Endodermal cell (in vitro differentiated cells): ENCODE measurements at regions not wholly inside any gene's neighbourhood (a gene's known extent, or its start where the extent isn't known, plus 50 kb on each side); places are given as distances from the start of the nearest gene placed in this dataset.
"Not testable (repeated sequence)": the region's sequence is repeated elsewhere in the genome, so short reads cannot be mapped to it uniquely, and the experiment has no call there.

ENCODE experiments used
- DNase-seq: peaks from one replicate; pipeline ENCODE4 v3.0.0-alpha.2; 2017
- H3K27ac ChIP-seq: 2 replicates; pipeline ENCODE4 v1.5.1; 2013; ENCODE audit warnings: mild to moderate bottlenecking, low read depth, low read length, moderate library complexity
- H3K27me3 ChIP-seq: 2 replicates; pipeline ENCODE4 v1.6.1; 2013; ENCODE audit warnings: mild to moderate bottlenecking, low read length, moderate library complexity; ENCODE audit not compliant: insufficient read depth, control insufficient read depth, poor library complexity, severe bottlenecking
- H3K36me3 ChIP-seq: 2 replicates; pipeline ENCODE4 v1.7.0; 2013; ENCODE audit warnings: mild to moderate bottlenecking, low read length, moderate library complexity; ENCODE audit not compliant: control insufficient read depth, insufficient read depth
- H3K4me1 ChIP-seq: one replicate; pipeline ENCODE4 v1.7.0; 2013; ENCODE audit warnings: low read length; ENCODE audit not compliant: control insufficient read depth, insufficient read depth
- H3K4me3 ChIP-seq: 2 replicates; pipeline ENCODE4 v1.5.1; 2013; ENCODE audit warnings: mild to moderate bottlenecking, low read length, moderate library complexity
- H3K9ac ChIP-seq: 2 replicates; pipeline ENCODE4 v1.6.1; 2013; ENCODE audit warnings: mild to moderate bottlenecking, low read length, moderate library complexity; ENCODE audit not compliant: poor library complexity, severe bottlenecking; ENCODE audit errors: extremely low read depth
- H3K9me3 ChIP-seq: 2 replicates; pipeline ENCODE4 v1.6.1; 2013; ENCODE audit warnings: mild to moderate bottlenecking, low read length, moderate library complexity; ENCODE audit not compliant: control insufficient read depth
- H3K27ac Mint-ChIP-seq: 2 replicates; pipeline ENCODE4 v1.8.0; 2020; ENCODE audit warnings: mixed read lengths
- H3K27me3 Mint-ChIP-seq: 2 replicates; pipeline ENCODE4 v1.8.0; 2021; ENCODE audit warnings: mild to moderate bottlenecking, mixed read lengths; ENCODE audit not compliant: insufficient read depth
- H3K36me3 Mint-ChIP-seq: 2 replicates; pipeline ENCODE4 v1.8.0; 2020; ENCODE audit warnings: low read depth, mixed read lengths
- H3K4me1 Mint-ChIP-seq: 2 replicates; pipeline ENCODE4 v1.8.0; 2020; ENCODE audit warnings: mixed read lengths
- H3K4me3 Mint-ChIP-seq: 2 replicates; pipeline ENCODE4 v1.8.0; 2020; ENCODE audit warnings: mild to moderate bottlenecking, moderate library complexity, mixed read lengths
- H3K9me3 Mint-ChIP-seq: 2 replicates; pipeline ENCODE4 v1.8.0; 2020; ENCODE audit warnings: mild to moderate bottlenecking, mixed read lengths
- WGBS, 2 experiments: methylation state at CpG; one replicate each; pipeline versions ENCODE4 v1.1.5 to v1.1.7; 2013; ENCODE audit warnings: missing lambda C conversion rate in 2 of 2, mixed read lengths in 1 of 2; ENCODE audit not compliant: insufficient coverage in 1 of 2, insufficient read length in 1 of 2; 5-methylcytosine and 5-hydroxymethylcytosine counted together
- TF ChIP-seq, protein P1 (sequence below): fragments of 200-600 bp; sonication (generic); conservative IDR thresholded peaks from 2 replicates; pipeline ENCODE4 v1.5.0; 2021; ENCODE audit warnings: antibody characterized with exemption, mild to moderate bottlenecking

DNA sequence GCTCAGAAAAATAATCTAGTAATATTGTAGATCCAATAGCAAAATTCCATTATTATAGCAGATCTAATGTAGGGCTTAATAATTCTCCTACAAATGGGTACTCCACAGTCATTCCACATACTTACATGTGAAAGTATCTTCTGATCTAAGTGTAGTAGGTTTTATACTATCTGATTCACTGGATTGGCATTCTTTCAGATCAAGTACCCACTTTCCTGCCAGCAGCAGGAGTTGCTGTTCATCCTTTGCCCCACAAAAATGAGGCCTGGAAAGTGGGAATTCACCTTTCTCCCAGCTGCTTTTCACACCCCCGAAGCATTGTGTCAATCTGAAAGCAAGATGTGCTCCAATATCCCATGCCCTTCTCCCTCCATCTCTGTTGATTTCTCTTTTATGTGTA is 77.1 kb upstream of the RXFP1 start:
- Histone ChIP-seq H3K27me3 (no peaks in the 10 kb centered on the region), H3K4me1 (no peaks in the 10 kb centered on the region), H3K36me3 (no peaks in the 10 kb centered on the region), H3K9ac (no peak overlapping the region), H3K27ac (no peak overlapping the region), H3K9me3 (no peaks in the 10 kb centered on the region), H3K4me3 (no peak overlapping the region)
- no peak for DNase-seq
- H3K27ac Mint-ChIP-seq: no peak overlapping the region
- H3K4me3 Mint-ChIP-seq: no peak overlapping the region
- H3K4me1 Mint-ChIP-seq: no peaks in the 10 kb centered on the region
- H3K9me3 Mint-ChIP-seq: no peaks in the 10 kb centered on the region
- TF ChIP-seq, protein P1, sequence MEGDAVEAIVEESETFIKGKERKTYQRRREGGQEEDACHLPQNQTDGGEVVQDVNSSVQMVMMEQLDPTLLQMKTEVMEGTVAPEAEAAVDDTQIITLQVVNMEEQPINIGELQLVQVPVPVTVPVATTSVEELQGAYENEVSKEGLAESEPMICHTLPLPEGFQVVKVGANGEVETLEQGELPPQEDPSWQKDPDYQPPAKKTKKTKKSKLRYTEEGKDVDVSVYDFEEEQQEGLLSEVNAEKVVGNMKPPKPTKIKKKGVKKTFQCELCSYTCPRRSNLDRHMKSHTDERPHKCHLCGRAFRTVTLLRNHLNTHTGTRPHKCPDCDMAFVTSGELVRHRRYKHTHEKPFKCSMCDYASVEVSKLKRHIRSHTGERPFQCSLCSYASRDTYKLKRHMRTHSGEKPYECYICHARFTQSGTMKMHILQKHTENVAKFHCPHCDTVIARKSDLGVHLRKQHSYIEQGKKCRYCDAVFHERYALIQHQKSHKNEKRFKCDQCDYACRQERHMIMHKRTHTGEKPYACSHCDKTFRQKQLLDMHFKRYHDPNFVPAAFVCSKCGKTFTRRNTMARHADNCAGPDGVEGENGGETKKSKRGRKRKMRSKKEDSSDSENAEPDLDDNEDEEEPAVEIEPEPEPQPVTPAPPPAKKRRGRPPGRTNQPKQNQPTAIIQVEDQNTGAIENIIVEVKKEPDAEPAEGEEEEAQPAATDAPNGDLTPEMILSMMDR: no peak
- H3K36me3 Mint-ChIP-seq: no peaks in the 10 kb centered on the region
- H3K27me3 Mint-ChIP-seq: no peaks in the 10 kb centered on the region
- 90% methylated on average over 1 of the region's 1 CpG; no CpG with 5 or more reads in 1 of the 2 experiments for WGBS, 2 experiments

DNA sequence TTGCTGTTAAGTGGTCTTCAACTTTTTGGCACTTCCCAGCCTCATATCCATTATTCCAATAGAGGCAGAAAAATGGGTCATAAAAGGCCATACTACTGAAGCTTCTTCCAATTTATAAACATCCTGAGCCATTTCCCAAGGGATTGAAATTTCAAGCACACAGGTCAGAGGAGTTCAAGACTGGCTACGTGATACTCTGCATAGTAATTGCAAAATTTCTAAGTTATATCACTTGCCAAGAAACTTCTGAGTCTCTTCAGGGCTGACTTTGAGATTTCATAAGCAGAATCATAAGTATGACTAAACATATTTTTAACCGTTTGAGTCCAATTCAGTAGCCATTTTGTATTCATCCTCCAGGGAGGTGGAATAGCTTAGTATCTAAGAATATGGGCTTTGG is 75.6 kb upstream of the RXFP1 start:
- 91 to 94% methylated on average over 2 of the region's 2 CpGs for WGBS, 2 experiments
- Histone ChIP-seq H3K9me3 (no peaks in the 10 kb centered on the region), H3K4me1 (no peaks in the 10 kb centered on the region), H3K4me3 (no peak overlapping the region), H3K9ac (no peak overlapping the region), H3K36me3 (no peaks in the 10 kb centered on the region), H3K27ac (no peak overlapping the region), H3K27me3 (no peaks in the 10 kb centered on the region)
- no peak overlapping the region for H3K27ac Mint-ChIP-seq
- no peak overlapping the region for H3K4me3 Mint-ChIP-seq
- no peaks in the 10 kb centered on the region for H3K4me1 Mint-ChIP-seq
- no peaks in the 10 kb centered on the region for H3K36me3 Mint-ChIP-seq
- H3K9me3 Mint-ChIP-seq: no peaks in the 10 kb centered on the region
- DNase-seq: no peak
- TF ChIP-seq, protein P1: no peak
- H3K27me3 Mint-ChIP-seq: no peaks in the 10 kb centered on the region

DNA sequence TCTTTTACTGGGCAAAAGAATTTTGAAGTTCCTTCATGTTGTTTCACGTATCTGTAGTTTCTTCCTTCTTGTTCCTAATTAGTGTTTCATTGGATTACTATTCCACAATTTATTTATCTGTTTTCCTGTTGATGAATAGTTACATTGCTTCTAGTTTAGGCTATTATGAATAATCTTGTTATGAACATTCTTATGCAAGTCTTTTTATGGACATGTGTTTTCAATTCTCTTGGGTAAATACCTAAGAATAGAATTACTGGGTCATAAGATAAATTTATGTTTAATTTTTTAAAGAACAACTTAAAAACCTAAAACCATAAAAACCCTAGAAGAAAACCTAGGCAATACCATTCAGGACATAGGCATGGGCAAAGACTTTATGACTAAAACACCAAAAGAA is 70.9 kb upstream of the RXFP1 start:
- no peak overlapping the region for H3K4me3 ChIP-seq
- H3K27me3 Mint-ChIP-seq: no peaks in the 10 kb centered on the region
- no peaks in the 10 kb centered on the region for H3K9me3 ChIP-seq
- H3K27me3 ChIP-seq: no peaks in the 10 kb centered on the region
- TF ChIP-seq, protein P1: no peak
- H3K27ac Mint-ChIP-seq: no peak overlapping the region
- WGBS, 2 experiments: 86% methylated on average over 1 of the region's 1 CpG; no CpG with 5 or more reads in 1 of the 2 experiments
- no peak overlapping the region for H3K27ac ChIP-seq
- no peak overlapping the region for H3K4me3 Mint-ChIP-seq
- no peaks in the 10 kb centered on the region for H3K36me3 ChIP-seq
- no peak overlapping the region for H3K9ac ChIP-seq
- no peaks in the 10 kb centered on the region for H3K36me3 Mint-ChIP-seq
- no peaks in the 10 kb centered on the region for H3K4me1 ChIP-seq
- H3K4me1 Mint-ChIP-seq: no peaks in the 10 kb centered on the region
- H3K9me3 Mint-ChIP-seq: no peaks in the 10 kb centered on the region
- no peak for DNase-seq

DNA sequence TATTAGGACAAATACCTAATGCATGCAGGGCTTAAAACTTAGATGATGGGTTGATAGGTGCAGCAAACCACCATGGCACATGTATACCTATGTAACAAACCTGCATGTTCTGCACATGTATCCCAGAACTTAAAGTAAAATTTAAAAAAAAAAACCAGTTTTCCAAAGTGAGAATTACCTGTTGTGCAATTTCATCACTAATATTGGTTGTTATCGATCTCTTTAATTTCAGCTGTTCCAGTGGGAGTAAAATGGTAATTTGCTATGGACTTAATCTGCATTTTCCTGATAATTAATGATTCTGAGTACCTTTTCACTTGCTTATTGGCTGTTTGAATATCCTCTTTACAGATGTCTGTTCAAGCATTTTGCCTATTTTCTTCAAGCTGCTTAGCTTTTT is 69.6 kb upstream of the RXFP1 start:
- 89 to 100% methylated on average over 1 of the region's 1 CpG for WGBS, 2 experiments
- H3K36me3 ChIP-seq, H3K27ac ChIP-seq, H3K4me1 Mint-ChIP-seq, H3K9ac ChIP-seq, H3K4me1 ChIP-seq, H3K4me3 ChIP-seq, H3K27ac Mint-ChIP-seq, H3K9me3 ChIP-seq, H3K27me3 ChIP-seq, H3K4me3 Mint-ChIP-seq, H3K36me3 Mint-ChIP-seq, H3K27me3 Mint-ChIP-seq, DNase-seq, H3K9me3 Mint-ChIP-seq: not testable (repeated sequence)
